GM23338 (cell line): ENCODE measurements at regions not wholly inside any gene's neighbourhood (a gene's known extent, or its start where the extent isn't known, plus 50 kb on each side); places are given as distances from the start of the nearest gene placed in this dataset.

Experiments
- ATAC-seq: fragments of 200-7000 bp; cut with Tn5 transposase; 3 replicates; pipeline ENCODE4 v1.9.1; 2020
- DNase-seq: peaks from one replicate; pipeline ENCODE4 v3.0.0-alpha.2; 2015; ENCODE audit warnings: low spot score
- H2AFZ ChIP-seq: fragments of 200-600 bp; sonication (generic); 2 replicates; pipeline ENCODE4 v1.8.0; 2016; ENCODE audit warnings: antibody characterized with exemption, mild to moderate bottlenecking, moderate library complexity
- H3F3A ChIP-seq: fragments of 200-600 bp; sonication (generic); replicated peaks from 2 replicates; pipeline ENCODE4 v1.8.0; 2017; ENCODE audit warnings: antibody characterized with exemption, mixed run types, low read depth
- H3K27ac ChIP-seq: fragments of 200-600 bp; sonication (generic); 2 replicates; pipeline ENCODE4 v1.6.1; 2016; ENCODE audit warnings: low read depth
- H3K27me3 ChIP-seq: fragments of 200-600 bp; sonication (generic); 2 replicates; pipeline ENCODE4 v1.8.0; 2016; ENCODE audit warnings: mild to moderate bottlenecking, mixed run types, moderate library complexity; ENCODE audit not compliant: insufficient read depth
- H3K36me3 ChIP-seq: fragments of 200-600 bp; sonication (generic); 2 replicates; pipeline ENCODE4 v1.8.0; 2016; ENCODE audit warnings: mild to moderate bottlenecking; ENCODE audit not compliant: insufficient read depth
- H3K4me1 ChIP-seq: fragments of 200-600 bp; sonication (generic); 2 replicates; pipeline ENCODE4 v1.8.0; 2016; ENCODE audit warnings: mild to moderate bottlenecking, moderate library complexity; ENCODE audit not compliant: insufficient read depth
- H3K4me2 ChIP-seq: fragments of 200-600 bp; sonication (generic); 2 replicates; pipeline ENCODE4 v1.7.1; 2017; ENCODE audit warnings: mixed run types
- H3K4me3 ChIP-seq: fragments of 200-600 bp; sonication (generic); 2 replicates; pipeline ENCODE4 v1.6.1; 2016; ENCODE audit warnings: mixed run types
- H3K79me2 ChIP-seq: fragments of 200-600 bp; sonication (generic); replicated peaks from 2 replicates; pipeline ENCODE4 v1.8.0; 2017; ENCODE audit warnings: mild to moderate bottlenecking; ENCODE audit not compliant: insufficient read depth
- H3K9me2 ChIP-seq: fragments of 200-600 bp; sonication (generic); 2 replicates; pipeline ENCODE4 v1.8.0; 2017; ENCODE audit not compliant: insufficient read depth
- H4K20me1 ChIP-seq: fragments of 200-600 bp; sonication (generic); replicated peaks from 2 replicates; pipeline ENCODE4 v1.8.0; 2017; ENCODE audit warnings: mild to moderate bottlenecking; ENCODE audit not compliant: insufficient read depth
- H3K27ac Mint-ChIP-seq: 2 replicates; pipeline ENCODE4 v1.8.0; 2020; ENCODE audit warnings: inconsistent platforms, mild to moderate bottlenecking, moderate library complexity, mixed read lengths
- H3K27me3 Mint-ChIP-seq: 3 replicates; pipeline ENCODE4 v1.8.0; 2022; ENCODE audit warnings: low read depth, mild to moderate bottlenecking, moderate library complexity, mixed read lengths, inconsistent platforms; ENCODE audit not compliant: insufficient read depth, poor library complexity
- H3K36me3 Mint-ChIP-seq: 3 replicates; pipeline ENCODE4 v1.8.0; 2021; ENCODE audit warnings: low read depth, mild to moderate bottlenecking, inconsistent platforms, moderate library complexity, mixed read lengths
- H3K4me1 Mint-ChIP-seq: 3 replicates; pipeline ENCODE4 v1.8.0; 2020; ENCODE audit warnings: mild to moderate bottlenecking, inconsistent platforms, mixed read lengths
- H3K4me3 Mint-ChIP-seq: 3 replicates; pipeline ENCODE4 v1.8.0; 2021; ENCODE audit warnings: moderate library complexity, mild to moderate bottlenecking, inconsistent platforms, mixed read lengths
- H3K9me3 Mint-ChIP-seq: 3 replicates; pipeline ENCODE4 v1.8.0; 2020; ENCODE audit warnings: moderate library complexity, mild to moderate bottlenecking, inconsistent platforms, mixed read lengths
- CREB1 ChIP-seq: fragments of 250-450 bp; sonication (Bioruptor Pico); IDR thresholded peaks from 2 replicates; pipeline ENCODE4 v1.5.0; 2020; ENCODE audit warnings: low read depth, mild to moderate bottlenecking, moderate library complexity
- ETS1 ChIP-seq: IDR thresholded peaks from 2 replicates; pipeline ENCODE4 v1.6.1; 2016; ENCODE audit warnings: antibody characterized with exemption
- EZH2 ChIP-seq: fragments of 200-600 bp; sonication (generic); IDR thresholded peaks from one replicate; pipeline ENCODE4 v1.8.0; 2017; ENCODE audit warnings: antibody characterized with exemption, mild to moderate bottlenecking, low read depth; ENCODE audit not compliant: unreplicated experiment
- EZH2phosphoT487 ChIP-seq: fragments of 200-600 bp; sonication (generic); IDR thresholded peaks from one replicate; pipeline ENCODE4 v1.8.1; 2018; ENCODE audit warnings: antibody characterized with exemption; ENCODE audit not compliant: unreplicated experiment
- JUNB ChIP-seq: IDR thresholded peaks from one replicate; pipeline ENCODE4 v1.6.1; 2016; ENCODE audit warnings: antibody characterized with exemption; ENCODE audit not compliant: unreplicated experiment
- NANOG ChIP-seq: IDR thresholded peaks from 2 replicates; pipeline ENCODE4 v1.6.1; 2016; ENCODE audit warnings: antibody characterized with exemption, borderline replicate concordance
- REST ChIP-seq: IDR thresholded peaks from one replicate; pipeline ENCODE4 v1.6.1; 2018; ENCODE audit warnings: antibody characterized with exemption; ENCODE audit not compliant: unreplicated experiment
- ZNF331 ChIP-seq: fragments of 250-450 bp; sonication (Bioruptor Pico); IDR thresholded peaks from 2 replicates; pipeline ENCODE4 v1.5.0; 2020; ENCODE audit warnings: low read depth, mild to moderate bottlenecking, moderate library complexity
- ZNF462 ChIP-seq: fragments of 250-450 bp; sonication (Bioruptor Pico); IDR thresholded peaks from 2 replicates; pipeline ENCODE4 v1.5.0; 2020; ENCODE audit warnings: mild to moderate bottlenecking, moderate library complexity

- H2AFZ ChIP-seq: no peak overlapping the region
- H4K20me1 ChIP-seq: no peaks in the 10 kb centered on the region
- H3K9me3 Mint-ChIP-seq: no peaks in the 10 kb centered on the region; the same call in 2 of the 3 replicates
- H3K9me2 ChIP-seq: peaks cover 3% of the 10 kb centered on the region; the same call in 1 of the 2 replicates
- DNase-seq (no peak), ATAC-seq (no peak)
- no peaks in the 10 kb centered on the region for H3K4me1 ChIP-seq
- no peaks in the 10 kb centered on the region for H3F3A ChIP-seq
- no peak overlapping the region for H3K27ac ChIP-seq
- H3K27me3 ChIP-seq: no peaks in the 10 kb centered on the region
- no peaks in the 10 kb centered on the region for H3K36me3 Mint-ChIP-seq
- H3K27me3 Mint-ChIP-seq: no peaks in the 10 kb centered on the region
- H3K4me1 Mint-ChIP-seq: no peaks in the 10 kb centered on the region
- TF ChIP-seq ETS1 (no peak), JUNB (no peak), REST (no peak), EZH2phosphoT487 (no peak), NANOG (no peak), ZNF331 (no peak), ZNF462 (CRISPR knock-in tag) (no peak), CREB1 (CRISPR knock-in tag) (no peak), EZH2 (no peak)
- H3K4me2 ChIP-seq: no peak overlapping the region
- H3K36me3 ChIP-seq: no peaks in the 10 kb centered on the region
- no peaks in the 10 kb centered on the region for H3K79me2 ChIP-seq
- no peak overlapping the region for H3K27ac Mint-ChIP-seq
- H3K4me3 ChIP-seq: no peak overlapping the region
- H3K4me3 Mint-ChIP-seq: no peak overlapping the region
These were observed 471.9 kb downstream of the TRIML1 start for GRCh38 chr4:188611143-188611542.
